ENCODE measurements at regions not wholly inside any gene's neighbourhood (a gene's known extent, or its start where the extent isn't known, plus 50 kb on each side); places are given as distances from the start of the nearest gene placed in this dataset.

DNA sequence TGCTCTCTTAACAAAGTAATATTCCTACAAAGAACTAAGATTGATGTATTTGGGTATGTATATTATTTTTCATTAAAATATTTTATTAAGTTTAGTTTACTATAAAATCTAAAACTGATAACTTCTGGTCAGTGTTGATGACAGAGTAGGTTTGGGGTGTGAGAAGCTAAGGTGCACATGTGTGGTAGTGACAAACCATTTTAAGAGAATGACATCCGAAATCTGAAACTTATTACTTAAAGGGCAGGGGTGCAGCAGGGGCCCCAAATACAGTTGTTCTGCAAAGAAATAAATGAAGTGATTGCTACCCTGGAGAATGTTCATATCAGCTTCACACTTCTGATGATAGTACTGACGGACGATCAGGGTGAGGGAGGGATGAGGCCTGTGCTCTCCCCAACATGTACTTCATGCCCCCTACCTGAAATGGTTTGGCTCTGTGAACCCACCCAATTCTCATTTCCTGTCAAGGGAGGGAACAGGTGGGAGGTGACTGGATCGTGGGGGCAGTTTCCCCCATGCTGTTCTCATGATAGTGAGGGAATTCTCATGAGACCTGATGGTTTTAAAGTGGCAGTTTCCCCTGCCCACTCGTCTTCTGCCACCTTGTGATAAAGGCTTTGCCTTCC lies 125.3 kb upstream of the RFX3 start:
- H3K27me3 ChIP-seq (ENCODE audit: insufficient read depth, low read length): no peaks in the 10 kb centered on the region
- no peak overlapping the region for H3K27ac ChIP-seq (ENCODE audit: insufficient read length, low read depth, low read length)
- H4K8ac ChIP-seq (replicated peaks; ENCODE audit: insufficient read length, low read depth, low read length): no peak overlapping the region
- H3K79me1 ChIP-seq (ENCODE audit: insufficient read depth, low read depth, low read length, poor library complexity, severe bottlenecking): no peaks in the 10 kb centered on the region
- no peak overlapping the region for H3K18ac ChIP-seq (ENCODE audit: insufficient read length, low read depth, low read length)
- no peak overlapping the region for H3K14ac ChIP-seq (ENCODE audit: insufficient read depth, low read length)
- H2AK5ac ChIP-seq (ENCODE audit: insufficient read length, low read length): no peak overlapping the region
- no peak overlapping the region for H2BK120ac ChIP-seq (ENCODE audit: low read depth, low read length, poor library complexity, severe bottlenecking)
- DNase-seq: no peak
- no peak overlapping the region for H2BK20ac ChIP-seq (ENCODE audit: low read depth, low read length, poor library complexity, severe bottlenecking)
- no peak overlapping the region for H3K4ac ChIP-seq (ENCODE audit: low read depth, low read length)
- no peak overlapping the region for H3T11ph ChIP-seq (ENCODE audit: low read length)
- no peak overlapping the region for H2BK5ac ChIP-seq (ENCODE audit: insufficient read length, low read length)
- H2AFZ ChIP-seq (ENCODE audit: low read length): no peak overlapping the region
- no peak overlapping the region for H3K56ac ChIP-seq (ENCODE audit: insufficient read length, low read depth, low read length)
- H3K23ac ChIP-seq (ENCODE audit: insufficient read length, low read depth, low read length): no peak overlapping the region
- no peaks in the 10 kb centered on the region for H3K27me3 Mint-ChIP-seq (ENCODE audit: low read depth)
- no peaks in the 10 kb centered on the region for H4K20me1 ChIP-seq (ENCODE audit: control insufficient read depth, insufficient read depth, insufficient read length)
- no peaks in the 10 kb centered on the region for H3K36me3 Mint-ChIP-seq (ENCODE audit: insufficient read depth in 1 of 3, low read depth in 3 of 3)
- no peak overlapping the region for H3K9ac ChIP-seq (ENCODE audit: extremely low read depth, insufficient read length, low read length)
- H3K4me3 Mint-ChIP-seq: no peak overlapping the region
- H3K79me2 ChIP-seq (ENCODE audit: insufficient read depth, low read length): no peaks in the 10 kb centered on the region
- H2BK15ac ChIP-seq (ENCODE audit: low read depth, low read length): no peak overlapping the region
- no peak overlapping the region for H3K27ac Mint-ChIP-seq
- H2BK12ac ChIP-seq (ENCODE audit: insufficient read length, low read depth, low read length): no peak overlapping the region
- H3K4me1 ChIP-seq (ENCODE audit: insufficient read depth, low read length): no peaks in the 10 kb centered on the region
- TF ChIP-seq CTCF (conservative IDR thresholded peaks at IDR 0.05): no peak
- no CpG with 5 or more reads among the region's 5 CpGs for WGBS (ENCODE audit: extremely low coverage, insufficient read length, low lambda C conversion rate)
- H3K23me2 ChIP-seq (ENCODE audit: insufficient read length, low read depth, low read length, poor library complexity, severe bottlenecking): no peaks in the 10 kb centered on the region
- H3K9me3 ChIP-seq (ENCODE audit: control insufficient read depth, low read depth, low read length): no peaks in the 10 kb centered on the region
- no peak overlapping the region for H4K5ac ChIP-seq (ENCODE audit: insufficient read length, low read depth, low read length)
- 0 out of 4 replicates have a peak, but pooled peaks cover 0 to 2% of the 10 kb centered on the region in 2 experiments for H3K4me1 Mint-ChIP-seq
- no peak overlapping the region for H3K4me2 ChIP-seq (ENCODE audit: insufficient read depth, insufficient read length, low read length)
- no peaks in the 10 kb centered on the region for H3K9me3 Mint-ChIP-seq
- H4K91ac ChIP-seq (ENCODE audit: insufficient read length, low read depth, low read length): no peak overlapping the region

Measured in H9 (cell line).